H9 (cell line): ENCODE measurements at regions not wholly inside any gene's neighbourhood (a gene's known extent, or its start where the extent isn't known, plus 50 kb on each side); places are given as distances from the start of the nearest gene placed in this dataset.

Experiments
- DNase-seq: peaks from one replicate; pipeline ENCODE4 v3.0.0-alpha.2; 2017
- H2AFZ ChIP-seq: one replicate; pipeline ENCODE4 v1.6.1; 2013; ENCODE audit warnings: mild to moderate bottlenecking, low read length, control low read depth, moderate library complexity
- H2AK5ac ChIP-seq: 2 replicates; pipeline ENCODE4 v1.6.1; 2013; ENCODE audit warnings: low read length, control low read depth, mixed read lengths; ENCODE audit not compliant: insufficient read length
- H2BK120ac ChIP-seq: one replicate; pipeline ENCODE4 v1.6.1; 2013; ENCODE audit warnings: low read depth, mild to moderate bottlenecking, low read length, control low read depth, inconsistent platforms; ENCODE audit not compliant: poor library complexity, severe bottlenecking
- H2BK12ac ChIP-seq: 2 replicates; pipeline ENCODE4 v1.6.1; 2013; ENCODE audit warnings: low read length, control low read depth, mixed read lengths, low read depth; ENCODE audit not compliant: insufficient read length
- H2BK15ac ChIP-seq: 2 replicates; pipeline ENCODE4 v1.6.1; 2013; ENCODE audit warnings: low read depth, low read length, control low read depth
- H2BK20ac ChIP-seq: one replicate; pipeline ENCODE4 v1.6.1; 2013; ENCODE audit warnings: low read depth, mild to moderate bottlenecking, low read length, control low read depth, inconsistent platforms; ENCODE audit not compliant: poor library complexity, severe bottlenecking
- H2BK5ac ChIP-seq: 2 replicates; pipeline ENCODE4 v1.6.1; 2013; ENCODE audit warnings: low read length, control low read depth, mixed read lengths; ENCODE audit not compliant: insufficient read length
- H3K14ac ChIP-seq: 2 replicates; pipeline ENCODE4 v1.6.1; 2013; ENCODE audit warnings: low read length, control low read depth; ENCODE audit not compliant: insufficient read depth
- H3K18ac ChIP-seq: 2 replicates; pipeline ENCODE4 v1.6.1; 2013; ENCODE audit warnings: low read depth, mild to moderate bottlenecking, mixed read lengths, low read length, control low read depth; ENCODE audit not compliant: insufficient read length
- H3K23ac ChIP-seq: 2 replicates; pipeline ENCODE4 v1.6.1; 2013; ENCODE audit warnings: low read length, control low read depth, mixed read lengths, low read depth; ENCODE audit not compliant: insufficient read length
- H3K23me2 ChIP-seq: 2 replicates; pipeline ENCODE4 v1.6.1; 2013; ENCODE audit warnings: low read depth, mild to moderate bottlenecking, mixed read lengths, low read length, control low read depth; ENCODE audit not compliant: insufficient read length, poor library complexity, severe bottlenecking
- H3K27ac ChIP-seq: 2 replicates; pipeline ENCODE4 v1.5.1; 2013; ENCODE audit warnings: low read length, control low read depth, mixed read lengths, low read depth; ENCODE audit not compliant: insufficient read length
- H3K27me3 ChIP-seq: 2 replicates; pipeline ENCODE4 v1.6.1; 2013; ENCODE audit warnings: low read length, control low read depth, inconsistent platforms; ENCODE audit not compliant: insufficient read depth
- H3K4ac ChIP-seq: 2 replicates; pipeline ENCODE4 v1.6.1; 2013; ENCODE audit warnings: low read depth, mild to moderate bottlenecking, control low read depth, inconsistent platforms, low read length, moderate library complexity
- H3K4me1 ChIP-seq: 2 replicates; pipeline ENCODE4 v1.6.1; 2013; ENCODE audit warnings: low read length, control low read depth, inconsistent platforms; ENCODE audit not compliant: insufficient read depth
- H3K4me2 ChIP-seq: 2 replicates; pipeline ENCODE4 v1.6.1; 2013; ENCODE audit warnings: low read length, control low read depth, mixed read lengths; ENCODE audit not compliant: insufficient read length, insufficient read depth
- H3K56ac ChIP-seq: 2 replicates; pipeline ENCODE4 v1.6.1; 2013; ENCODE audit warnings: low read depth, mild to moderate bottlenecking, mixed read lengths, low read length, control low read depth; ENCODE audit not compliant: insufficient read length
- H3K79me1 ChIP-seq: 2 replicates; pipeline ENCODE4 v1.6.1; 2013; ENCODE audit warnings: low read depth, mild to moderate bottlenecking, moderate library complexity, low read length, control low read depth, inconsistent platforms; ENCODE audit not compliant: insufficient read depth, poor library complexity, severe bottlenecking
- H3K79me2 ChIP-seq: 2 replicates; pipeline ENCODE4 v1.6.1; 2013; ENCODE audit warnings: low read length, control low read depth, inconsistent platforms; ENCODE audit not compliant: insufficient read depth
- H3K9ac ChIP-seq: 2 replicates; pipeline ENCODE4 v1.6.1; 2013; ENCODE audit warnings: low read length, control low read depth, mixed read lengths; ENCODE audit not compliant: insufficient read length; ENCODE audit errors: extremely low read depth
- H3K9me3 ChIP-seq: one replicate; pipeline ENCODE4 v1.6.1; 2013; ENCODE audit warnings: low read depth, low read length, inconsistent platforms; ENCODE audit not compliant: control insufficient read depth
- H3T11ph ChIP-seq: one replicate; pipeline ENCODE4 v1.6.1; 2013; ENCODE audit warnings: mild to moderate bottlenecking, low read length, control low read depth, inconsistent platforms
- H4K20me1 ChIP-seq: one replicate; pipeline ENCODE4 v1.6.1; 2013; ENCODE audit not compliant: control insufficient read depth, insufficient read length, insufficient read depth
- H4K5ac ChIP-seq: 2 replicates; pipeline ENCODE4 v1.6.1; 2013; ENCODE audit warnings: low read depth, mild to moderate bottlenecking, mixed read lengths, low read length, control low read depth; ENCODE audit not compliant: insufficient read length
- H4K8ac ChIP-seq: replicated peaks from 2 replicates; pipeline ENCODE4 v1.6.1; 2013; ENCODE audit warnings: low read length, control low read depth, mixed read lengths, low read depth; ENCODE audit not compliant: insufficient read length
- H4K91ac ChIP-seq: 2 replicates; pipeline ENCODE4 v1.6.1; 2013; ENCODE audit warnings: low read depth, mild to moderate bottlenecking, moderate library complexity, mixed read lengths, low read length, control low read depth; ENCODE audit not compliant: insufficient read length
- H3K27ac Mint-ChIP-seq, 3 experiments: 2 replicates in 2 of 3; 3 replicates in 1 of 3; pipeline ENCODE4 v1.8.0; 2020 to 2021; ENCODE audit warnings: mixed read lengths in 3 of 3, mild to moderate bottlenecking in 1 of 3, moderate library complexity in 1 of 3
- H3K27me3 Mint-ChIP-seq: 2 replicates; pipeline ENCODE4 v1.8.0; 2021; ENCODE audit warnings: low read depth, mild to moderate bottlenecking, moderate library complexity, mixed read lengths
- H3K36me3 Mint-ChIP-seq, 3 experiments: 2 replicates in 2 of 3; 3 replicates in 1 of 3; pipeline ENCODE4 v1.8.0; 2020 to 2021; ENCODE audit warnings: low read depth in 3 of 3, mixed read lengths in 3 of 3; ENCODE audit not compliant: insufficient read depth in 1 of 3
- H3K4me1 Mint-ChIP-seq, 2 experiments: 2 replicates each; pipeline ENCODE4 v1.8.0; 2020; ENCODE audit warnings: mixed read lengths in 2 of 2
- H3K4me3 Mint-ChIP-seq, 2 experiments: 2 replicates in 1 of 2; 3 replicates in 1 of 2; pipeline ENCODE4 v1.8.0; 2020 to 2021; ENCODE audit warnings: mild to moderate bottlenecking in 2 of 2, mixed read lengths in 2 of 2, moderate library complexity in 1 of 2
- H3K9me3 Mint-ChIP-seq, 2 experiments: 2 replicates in 1 of 2; 3 replicates in 1 of 2; pipeline ENCODE4 v1.8.0; 2020; ENCODE audit warnings: mild to moderate bottlenecking in 2 of 2, mixed read lengths in 2 of 2, moderate library complexity in 1 of 2
- CTCF ChIP-seq: fragments of 200-600 bp; sonication (generic); conservative IDR thresholded peaks from 3 replicates; pipeline ENCODE4 v1.8.0; 2021; ENCODE audit warnings: antibody characterized with exemption, mild to moderate bottlenecking
- WGBS: extraction: QIAGEN DNeasy Blood & Tissue Kit; methylation state at CpG from one replicate; pipeline ENCODE4 v1.1.7; 2013; ENCODE audit warnings: missing lambda C conversion rate, low lambda C conversion rate, mixed read lengths; ENCODE audit not compliant: insufficient read length; ENCODE audit errors: extremely low coverage; 5-methylcytosine and 5-hydroxymethylcytosine counted together

DNA sequence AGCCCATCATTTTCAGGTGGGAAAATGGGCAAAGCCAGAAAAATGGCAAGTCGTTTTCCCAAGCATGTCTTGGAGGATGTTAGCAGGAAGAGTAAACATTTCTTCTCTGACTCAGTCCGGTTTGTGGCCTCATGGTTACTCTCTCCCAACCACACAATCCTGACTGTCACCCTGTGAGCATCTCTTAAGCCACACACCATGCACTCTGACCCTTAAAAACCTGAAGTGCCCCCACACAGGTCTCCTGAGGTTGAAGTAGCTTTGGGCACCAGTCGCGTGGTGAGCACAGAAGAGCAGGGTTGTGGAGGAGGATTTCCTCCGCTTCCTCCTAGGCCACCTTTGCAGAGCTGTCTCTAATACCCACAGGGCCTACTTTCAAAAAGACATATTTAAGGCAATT is 387.3 kb upstream of the NPVF start:
- Histone ChIP-seq H3K14ac (no peak overlapping the region), H3K18ac (no peak overlapping the region), H4K20me1 (no peaks in the 10 kb centered on the region), H3K27ac (no peak overlapping the region), H2BK5ac (no peak overlapping the region), H3K79me2 (no peaks in the 10 kb centered on the region), H3K9me3 (no peaks in the 10 kb centered on the region), H3T11ph (no peak overlapping the region), H4K91ac (no peak overlapping the region), H2BK120ac (no peak overlapping the region), H4K5ac (no peak overlapping the region), H3K4me1 (no peaks in the 10 kb centered on the region), H3K23me2 (no peaks in the 10 kb centered on the region), H3K56ac (no peak overlapping the region), H4K8ac (no peak overlapping the region), H3K23ac (no peak overlapping the region), H3K4ac (no peak overlapping the region), H2BK15ac (no peak overlapping the region), H3K79me1 (no peaks in the 10 kb centered on the region), H2AFZ (no peak overlapping the region), H3K4me2 (no peak overlapping the region), H3K9ac (no peak overlapping the region), H2BK12ac (no peak overlapping the region), H3K27me3 (no peaks in the 10 kb centered on the region), H2BK20ac (no peak overlapping the region), H2AK5ac (no peak overlapping the region)
- DNase-seq = no peak
- no peak overlapping the region for H3K27ac Mint-ChIP-seq
- peaks cover 0 to 11% (median 0%) of the 10 kb centered on the region in 3 experiments; a peak in 4 of 7 replicates for H3K36me3 Mint-ChIP-seq
- no peaks in the 10 kb centered on the region; the same call in 1 of the 2 replicates for H3K27me3 Mint-ChIP-seq
- H3K4me1 Mint-ChIP-seq = 0 out of 4 replicates have a peak, but pooled peaks cover 0 to 2% of the 10 kb centered on the region in 2 experiments
- WGBS = no CpG with 5 or more reads among the region's 5 CpGs
- TF ChIP-seq CTCF = no peak
- H3K4me3 Mint-ChIP-seq = no peak overlapping the region
- peaks cover 5 to 13% of the 10 kb centered on the region in 2 experiments; a peak in 4 of 5 replicates for H3K9me3 Mint-ChIP-seq
